Neural progenitor cell (in vitro differentiated cells): ENCODE measurements at regions not wholly inside any gene's neighbourhood (a gene's known extent, or its start where the extent isn't known, plus 50 kb on each side); places are given as distances from the start of the nearest gene placed in this dataset.

ENCODE experiments used
- CTCF ChIP-seq: fragments of 200-600 bp; sonication (generic); IDR thresholded peaks from 2 replicates; pipeline ENCODE4 v1.5.1; 2017; ENCODE audit warnings: antibody characterized with exemption, mild to moderate bottlenecking
- EZH2 ChIP-seq: fragments of 200-600 bp; sonication (generic); IDR thresholded peaks from 2 replicates; pipeline ENCODE4 v1.6.1; 2017; ENCODE audit warnings: antibody characterized with exemption, mild to moderate bottlenecking, moderate library complexity
- EZH2phosphoT487 ChIP-seq: fragments of 200-600 bp; sonication (generic); IDR thresholded peaks from 2 replicates; pipeline ENCODE4 v1.6.1; 2017; ENCODE audit warnings: antibody characterized with exemption

- TF ChIP-seq CTCF = no peak
- no peak for TF ChIP-seq EZH2phosphoT487
- TF ChIP-seq EZH2 = no peak
Measured at GRCh38 chr12:65695113-65695865, 129.0 kb upstream of the HMGA2 start.
